ENCODE measurements at regions not wholly inside any gene's neighbourhood (a gene's known extent, or its start where the extent isn't known, plus 50 kb on each side); places are given as distances from the start of the nearest gene placed in this dataset.
A peak's percentile ranks its signal among the peaks of the same experiment; 100 is the strongest.

DNA sequence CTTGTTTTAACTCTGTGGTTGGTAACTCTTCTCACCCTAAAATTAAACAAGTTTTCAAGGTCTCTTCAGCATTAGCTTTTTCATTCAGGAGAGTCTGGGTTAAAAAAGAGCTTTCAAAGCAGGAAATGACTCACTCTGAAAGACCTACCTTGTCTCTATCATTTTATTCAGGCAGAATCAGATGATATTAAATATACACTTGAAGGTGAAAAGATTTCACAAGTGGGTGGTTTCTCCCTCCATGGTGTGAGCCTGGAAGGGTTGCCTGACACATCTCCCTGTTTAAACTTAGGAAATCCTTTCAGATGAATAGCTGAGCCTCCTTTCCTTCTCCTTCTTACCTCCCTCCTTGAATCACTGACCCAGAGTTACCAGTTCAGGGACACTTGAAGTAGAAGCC, 1402.0 kb upstream of the PIK3C3 start:
- TF ChIP-seq POLR2A (IDR thresholded peaks at IDR 0.05), result no peak
- H3K9me3 ChIP-seq, result no peaks in the 10 kb centered on the region
- no peaks in the 10 kb centered on the region for H3K4me1 ChIP-seq
- no peak overlapping the region for H3K4me3 ChIP-seq
- H3K36me3 ChIP-seq, result no peaks in the 10 kb centered on the region
- no peak for DNase-seq
- H3K27me3 ChIP-seq, result no peaks in the 10 kb centered on the region
- no peak overlapping the region for H3K27ac ChIP-seq

DNA sequence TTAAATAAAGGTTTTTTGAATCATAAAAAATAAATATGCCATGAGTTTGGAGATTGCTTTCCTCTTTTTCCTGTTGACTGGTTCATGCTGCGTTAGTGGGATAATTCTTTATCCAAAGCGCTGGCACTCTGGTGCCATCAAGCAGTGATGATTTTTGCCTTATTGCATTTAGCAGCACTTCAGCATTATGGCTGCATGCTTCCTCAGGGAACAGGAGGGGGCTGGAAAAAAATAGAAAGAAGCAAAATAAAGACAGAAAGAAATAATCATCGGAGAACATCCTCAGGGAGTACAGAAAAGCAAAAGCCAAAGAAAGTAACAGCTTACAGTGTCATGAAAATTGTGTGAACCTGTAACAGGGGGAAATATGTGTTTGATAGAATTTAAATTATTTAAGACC, 1408.2 kb upstream of the PIK3C3 start:
- no peak for DNase-seq
- Histone ChIP-seq H3K4me3 (no peak overlapping the region), H3K9me3 (no peaks in the 10 kb centered on the region), H3K27me3 (no peaks in the 10 kb centered on the region), H3K36me3 (no peaks in the 10 kb centered on the region), H3K4me1 (no peaks in the 10 kb centered on the region), H3K27ac (no peak overlapping the region)
- TF ChIP-seq, protein P1, sequence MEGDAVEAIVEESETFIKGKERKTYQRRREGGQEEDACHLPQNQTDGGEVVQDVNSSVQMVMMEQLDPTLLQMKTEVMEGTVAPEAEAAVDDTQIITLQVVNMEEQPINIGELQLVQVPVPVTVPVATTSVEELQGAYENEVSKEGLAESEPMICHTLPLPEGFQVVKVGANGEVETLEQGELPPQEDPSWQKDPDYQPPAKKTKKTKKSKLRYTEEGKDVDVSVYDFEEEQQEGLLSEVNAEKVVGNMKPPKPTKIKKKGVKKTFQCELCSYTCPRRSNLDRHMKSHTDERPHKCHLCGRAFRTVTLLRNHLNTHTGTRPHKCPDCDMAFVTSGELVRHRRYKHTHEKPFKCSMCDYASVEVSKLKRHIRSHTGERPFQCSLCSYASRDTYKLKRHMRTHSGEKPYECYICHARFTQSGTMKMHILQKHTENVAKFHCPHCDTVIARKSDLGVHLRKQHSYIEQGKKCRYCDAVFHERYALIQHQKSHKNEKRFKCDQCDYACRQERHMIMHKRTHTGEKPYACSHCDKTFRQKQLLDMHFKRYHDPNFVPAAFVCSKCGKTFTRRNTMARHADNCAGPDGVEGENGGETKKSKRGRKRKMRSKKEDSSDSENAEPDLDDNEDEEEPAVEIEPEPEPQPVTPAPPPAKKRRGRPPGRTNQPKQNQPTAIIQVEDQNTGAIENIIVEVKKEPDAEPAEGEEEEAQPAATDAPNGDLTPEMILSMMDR (IDR thresholded peaks at IDR 0.05), result no peak
- no peak for TF ChIP-seq POLR2A (IDR thresholded peaks at IDR 0.05)

DNA sequence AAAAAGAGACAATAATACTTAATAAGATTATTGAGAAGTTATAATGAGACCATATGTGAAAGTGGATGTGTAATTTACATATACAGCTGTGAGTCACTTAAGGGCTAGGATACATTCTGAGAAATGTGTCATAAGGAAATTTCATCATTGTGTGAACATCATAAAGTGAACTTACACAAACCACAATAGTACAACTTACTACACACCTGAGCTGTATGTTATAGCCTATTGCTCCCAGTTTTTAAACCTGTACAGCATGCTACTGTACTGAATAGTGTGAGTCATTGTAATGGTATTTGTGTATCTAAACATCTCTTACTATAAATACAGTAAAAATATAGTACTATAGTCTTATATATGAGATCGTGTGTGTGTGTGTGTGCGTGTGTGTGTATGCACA, 1420.3 kb upstream of the PIK3C3 start:
- no peaks in the 10 kb centered on the region for H3K36me3 ChIP-seq
- H3K27me3 ChIP-seq, result no peaks in the 10 kb centered on the region
- no peaks in the 10 kb centered on the region for H3K9me3 ChIP-seq
- no peak overlapping the region for H3K4me3 ChIP-seq
- no peak overlapping the region for H3K27ac ChIP-seq
- no peak for DNase-seq
- no peak for TF ChIP-seq POLR2A (IDR thresholded peaks at IDR 0.05)
- TF ChIP-seq, protein P1 (IDR thresholded peaks at IDR 0.05), result no peak
- no peaks in the 10 kb centered on the region for H3K4me1 ChIP-seq

- Histone ChIP-seq H3K27me3 (no peaks in the 10 kb centered on the region), H3K27ac (no peak overlapping the region), H3K9me3 (no peaks in the 10 kb centered on the region), H3K4me3 (no peak overlapping the region), H3K4me1 (no peaks in the 10 kb centered on the region), H3K36me3 (no peaks in the 10 kb centered on the region)
- DNase-seq, result no peak
- TF ChIP-seq POLR2A (IDR thresholded peaks at IDR 0.05), result no peak
- TF ChIP-seq, protein P1 (IDR thresholded peaks at IDR 0.05), result no peak
These were observed 1423.0 kb upstream of the PIK3C3 start for GRCh38 chr18:40532046-40532445.

- DNase-seq, result no peak
- TF ChIP-seq POLR2A (IDR thresholded peaks at IDR 0.05), result no peak
- TF ChIP-seq, protein P1 (IDR thresholded peaks at IDR 0.05), result no peak
These were observed 1424.0 kb upstream of the PIK3C3 start for GRCh38 chr18:40531051-40531450.

DNA sequence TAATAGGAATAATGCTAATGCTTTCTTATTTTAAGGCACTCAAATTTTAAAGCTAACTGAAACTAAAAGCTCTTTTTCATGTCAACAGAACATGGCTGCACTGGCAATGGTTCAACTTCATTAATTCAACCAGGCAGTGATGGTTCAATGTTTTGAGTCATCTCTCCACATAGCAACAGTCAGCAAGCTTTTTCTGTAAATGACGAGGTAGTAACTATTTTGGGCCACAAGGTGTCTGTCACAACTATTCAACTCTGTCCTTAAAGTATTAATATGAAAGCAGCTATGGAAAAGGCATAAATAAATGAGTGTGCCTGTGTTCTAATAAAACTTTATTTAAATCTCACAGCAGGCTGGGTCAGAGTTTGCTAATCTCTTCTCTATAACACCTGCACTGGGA, 1425.6 kb upstream of the PIK3C3 start:
- Histone ChIP-seq H3K27me3 (no peaks in the 10 kb centered on the region), H3K36me3 (no peaks in the 10 kb centered on the region), H3K4me1 (no peaks in the 10 kb centered on the region), H3K9me3 (no peaks in the 10 kb centered on the region), H3K27ac (no peak overlapping the region), H3K4me3 (no peak overlapping the region)
- TF ChIP-seq, protein P1 (IDR thresholded peaks at IDR 0.05), result peak in 1 of 6 experiments; percentile 17
- TF ChIP-seq POLR2A (IDR thresholded peaks at IDR 0.05), result no peak
- no peak for DNase-seq

More at GRCh38 chr18:40531051-40531450, 1424.0 kb upstream of the PIK3C3 start:
- Histone ChIP-seq H3K9me3 (no peaks in the 10 kb centered on the region), H3K4me3 (no peak overlapping the region), H3K4me1 (no peaks in the 10 kb centered on the region), H3K27me3 (no peaks in the 10 kb centered on the region), H3K36me3 (no peaks in the 10 kb centered on the region), H3K27ac (no peak overlapping the region)

Measured in Peyer's patch (tissue), 4 donors.